ENCODE measurements at regions not wholly inside any gene's neighbourhood (a gene's known extent, or its start where the extent isn't known, plus 50 kb on each side); places are given as distances from the start of the nearest gene placed in this dataset.
"Not testable (repeated sequence)": the region's sequence is repeated elsewhere in the genome, so short reads cannot be mapped to it uniquely, and the experiment has no call there.

DNA sequence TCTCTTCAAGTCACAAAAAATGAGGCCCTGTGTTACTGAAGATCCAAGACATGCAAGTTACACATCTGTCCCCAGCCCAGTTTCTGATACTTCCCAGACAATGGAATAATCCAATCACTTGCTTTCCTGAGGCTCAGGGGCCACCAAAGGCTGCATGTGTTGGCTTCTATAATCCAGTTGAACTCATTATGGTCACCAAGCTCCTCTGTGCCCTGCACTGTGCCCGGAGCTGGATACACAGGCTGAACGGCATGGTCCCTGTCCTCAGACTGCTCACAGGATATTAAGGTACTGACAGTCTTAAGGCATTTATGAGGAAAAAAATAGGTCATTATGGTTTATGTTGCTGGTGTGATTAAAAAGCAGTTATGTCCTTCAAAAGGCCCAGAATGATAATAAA lies 117.0 kb upstream of the SYT6 start:
- no peak for DNase-seq (ENCODE audit: extremely low read depth in 1 of 2, low read depth in 1 of 2)

- DNase-seq (ENCODE audit: extremely low read depth in 1 of 2, low read depth in 1 of 2), result no peak
Measured at GRCh38 chr1:114270282-114270681, 116.6 kb upstream of the SYT6 start.

GRCh38 chr1:114269539-114269938 lies 115.9 kb upstream of the SYT6 start:
- no peak for DNase-seq (ENCODE audit: extremely low read depth in 1 of 2, low read depth in 1 of 2)

DNA sequence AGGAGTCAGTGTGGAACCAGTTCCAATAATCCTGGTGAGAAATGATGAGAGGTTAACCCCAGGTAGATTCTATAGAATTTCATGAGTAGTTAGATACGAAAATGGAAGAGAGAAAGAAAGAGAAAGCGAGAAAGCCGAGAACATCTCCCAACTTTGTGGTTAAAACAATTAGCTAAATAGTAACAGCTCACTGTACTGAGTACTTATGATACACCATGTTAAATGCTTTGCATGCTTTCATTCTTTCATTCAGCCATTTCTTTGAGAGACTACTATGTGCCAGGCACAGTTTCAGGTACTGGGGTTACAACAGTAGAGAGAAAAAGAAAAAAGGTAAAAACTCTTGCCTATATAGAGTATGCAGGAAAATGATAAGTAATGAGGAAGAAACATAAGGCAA lies 109.7 kb upstream of the SYT6 start:
- no peak for DNase-seq (ENCODE audit: extremely low read depth in 1 of 2, low read depth in 1 of 2)

DNA sequence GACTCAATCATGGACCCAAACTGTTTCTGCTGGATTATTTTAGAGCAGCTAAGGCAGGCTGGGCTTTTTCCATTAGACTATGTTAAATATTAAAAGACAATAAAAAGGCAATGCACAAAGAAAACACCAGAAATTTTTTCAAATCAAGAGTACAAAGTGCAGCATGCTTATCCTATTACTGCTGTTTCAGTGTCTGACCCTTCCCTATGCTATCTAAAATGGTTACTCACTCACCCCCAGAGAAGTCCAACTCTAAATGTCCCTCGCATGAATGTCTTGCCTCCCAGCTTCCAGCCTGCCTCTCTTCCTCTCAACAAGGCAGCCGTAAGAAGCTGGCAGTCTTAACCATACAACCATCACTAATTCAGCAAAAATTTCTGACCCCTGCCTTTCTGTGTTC lies 108.7 kb upstream of the SYT6 start:
- DNase-seq (ENCODE audit: extremely low read depth in 1 of 2, low read depth in 1 of 2), result no peak

- no peak for DNase-seq (ENCODE audit: extremely low read depth in 1 of 2, low read depth in 1 of 2)
Measured at GRCh38 chr1:114260805-114261484, 107.3 kb upstream of the SYT6 start.

GRCh38 chr1:114259511-114260160 lies 106.0 kb upstream of the SYT6 start:
- DNase-seq (ENCODE audit: extremely low read depth in 1 of 2, low read depth in 1 of 2), result no peak

DNA sequence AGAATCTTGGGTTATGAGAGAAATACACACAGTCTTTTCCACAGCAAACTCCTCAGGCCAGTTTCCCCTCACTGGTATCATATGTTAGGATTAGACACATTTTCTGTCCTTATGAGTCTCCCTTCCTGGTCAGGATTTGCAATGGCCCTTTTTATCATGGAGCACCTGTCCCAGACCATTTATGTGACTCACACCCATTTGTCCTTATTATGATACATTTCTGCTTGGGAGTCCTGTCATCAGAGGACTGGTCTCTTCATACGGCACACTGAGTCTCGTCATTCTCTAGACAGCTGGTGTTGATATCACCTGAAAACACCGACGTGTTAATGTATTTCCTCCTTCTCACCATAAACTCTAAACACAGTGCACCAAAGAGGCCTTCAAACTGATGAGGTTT lies 105.0 kb upstream of the SYT6 start:
- DNase-seq (ENCODE audit: extremely low read depth in 1 of 2, low read depth in 1 of 2), result no peak

GRCh38 chr1:114258074-114258473 lies 104.4 kb upstream of the SYT6 start:
- no peak for DNase-seq (ENCODE audit: extremely low read depth in 1 of 2, low read depth in 1 of 2)

DNA sequence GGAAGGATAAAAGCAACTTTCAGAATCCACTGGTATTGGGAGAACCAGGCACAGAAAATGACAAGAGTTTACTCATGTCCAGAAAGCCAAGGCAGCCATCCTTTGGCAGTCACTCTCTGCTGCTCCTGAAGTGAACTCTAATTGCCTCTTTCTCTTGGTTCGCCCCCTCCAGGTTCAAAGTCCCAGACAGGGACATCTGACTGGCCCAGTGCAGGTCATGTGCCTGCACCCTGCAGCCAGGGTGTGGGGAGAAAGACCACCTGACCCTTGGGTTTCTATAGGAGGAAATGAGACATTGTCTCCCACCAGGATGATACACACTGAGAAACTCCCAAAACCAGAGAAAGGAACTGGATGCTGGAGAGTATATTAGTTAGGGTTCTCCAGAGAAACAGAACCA lies 103.9 kb upstream of the SYT6 start:
- no peak for DNase-seq (ENCODE audit: extremely low read depth in 1 of 2, low read depth in 1 of 2)

DNA sequence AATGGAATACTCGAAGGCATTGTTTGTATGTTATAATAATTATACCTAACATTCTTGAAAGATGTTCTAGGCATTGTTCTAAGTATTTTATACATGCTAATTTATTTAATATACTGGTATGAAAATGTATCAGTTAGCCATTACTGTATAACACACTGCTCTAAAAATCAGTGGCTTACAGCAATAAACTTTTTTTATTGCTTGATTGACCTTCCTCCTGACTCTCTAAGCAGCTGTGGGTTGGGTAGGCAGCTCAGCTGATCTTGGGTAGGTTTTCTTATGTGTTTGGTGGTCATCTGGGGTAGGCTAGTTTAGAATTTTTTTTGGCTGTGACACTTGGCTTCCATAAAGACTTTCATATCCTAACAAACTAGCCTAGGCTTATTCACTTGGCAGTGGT lies 100.2 kb upstream of the SYT6 start:
- no peak for DNase-seq (ENCODE audit: extremely low read depth in 1 of 2, low read depth in 1 of 2)

DNA sequence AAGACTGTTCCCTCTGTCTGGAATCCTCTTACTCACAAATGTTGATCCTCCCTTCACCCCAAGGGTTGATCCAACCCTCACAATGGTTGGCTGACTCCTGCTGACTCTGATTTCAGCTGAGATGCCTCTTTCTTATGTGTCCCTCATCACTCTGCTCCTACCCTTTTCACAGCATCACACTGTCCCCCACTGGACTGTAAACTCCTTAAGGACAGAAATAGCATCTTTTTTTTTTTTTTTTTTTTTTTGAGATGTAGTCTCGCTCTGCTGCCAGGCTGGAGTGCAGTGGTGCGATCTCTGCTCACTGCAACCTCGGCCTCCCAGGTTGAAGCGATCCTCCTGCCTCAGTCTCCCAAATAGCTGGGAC lies 97.9 kb upstream of the SYT6 start:
- DNase-seq (ENCODE audit: extremely low read depth in 1 of 2, low read depth in 1 of 2), result no peak

DNA sequence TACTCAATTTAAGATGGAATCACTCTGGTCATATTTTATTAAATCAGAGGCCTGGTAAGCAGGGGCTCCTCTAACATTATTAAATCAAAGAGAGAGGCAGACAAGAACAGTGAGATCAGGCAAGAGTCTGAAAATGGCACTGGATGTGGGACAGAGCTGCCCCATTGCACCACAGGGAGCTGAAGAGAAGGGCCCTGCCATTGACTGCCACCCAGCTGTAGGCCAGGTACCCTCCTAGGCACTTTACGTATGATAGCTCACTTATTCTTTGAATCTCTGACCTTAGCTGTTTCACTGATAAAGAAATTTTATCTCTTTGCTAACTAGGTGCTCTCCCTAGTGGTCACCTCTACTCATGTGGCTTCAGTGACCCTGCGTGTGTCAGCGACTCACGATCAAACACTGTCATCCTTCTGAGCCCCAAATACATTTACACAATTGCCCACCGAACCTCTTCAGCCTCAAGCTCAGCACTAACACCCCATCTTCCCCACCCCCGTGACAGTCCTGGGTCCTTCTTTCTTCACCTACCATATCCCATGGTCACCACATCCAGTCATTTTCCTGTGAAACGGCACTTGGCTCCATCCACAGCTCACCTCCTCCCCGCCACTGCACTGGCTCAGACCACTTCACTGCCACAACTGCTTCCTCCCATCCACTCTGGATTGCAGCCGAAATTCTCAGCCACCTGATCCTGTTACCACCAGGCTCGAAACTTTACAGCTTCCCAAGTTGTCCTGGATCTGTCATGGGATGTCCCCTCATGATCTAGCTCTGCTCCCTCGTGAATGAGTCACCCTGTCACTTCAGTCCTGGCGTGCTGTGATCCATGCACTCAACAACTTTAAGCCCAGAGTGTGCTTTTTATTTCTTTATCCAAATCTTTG lies 97.3 kb upstream of the SYT6 start:
- DNase-seq (ENCODE audit: extremely low read depth in 1 of 2, low read depth in 1 of 2), result no peak

DNA sequence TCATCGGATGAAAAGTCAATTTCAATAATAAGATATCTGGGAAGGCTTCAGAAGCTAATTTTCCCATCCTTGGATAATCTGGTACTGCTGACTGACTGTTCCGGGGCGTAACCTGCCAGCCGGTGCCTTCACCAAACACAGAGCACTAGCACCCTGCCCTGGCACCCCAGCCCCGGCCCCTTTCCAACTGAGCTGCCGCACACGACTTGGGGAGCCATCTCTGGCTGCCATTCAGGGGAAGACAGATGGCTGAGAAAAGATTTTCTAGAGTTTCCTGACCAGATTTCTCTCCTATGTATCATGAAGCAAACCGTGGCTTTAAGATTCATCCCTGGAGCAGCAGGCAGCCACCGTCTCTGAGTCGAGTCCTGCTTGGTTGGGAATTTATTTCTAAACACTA lies 96.0 kb upstream of the SYT6 start:
- no peak for DNase-seq (ENCODE audit: extremely low read depth in 1 of 2, low read depth in 1 of 2)

DNA sequence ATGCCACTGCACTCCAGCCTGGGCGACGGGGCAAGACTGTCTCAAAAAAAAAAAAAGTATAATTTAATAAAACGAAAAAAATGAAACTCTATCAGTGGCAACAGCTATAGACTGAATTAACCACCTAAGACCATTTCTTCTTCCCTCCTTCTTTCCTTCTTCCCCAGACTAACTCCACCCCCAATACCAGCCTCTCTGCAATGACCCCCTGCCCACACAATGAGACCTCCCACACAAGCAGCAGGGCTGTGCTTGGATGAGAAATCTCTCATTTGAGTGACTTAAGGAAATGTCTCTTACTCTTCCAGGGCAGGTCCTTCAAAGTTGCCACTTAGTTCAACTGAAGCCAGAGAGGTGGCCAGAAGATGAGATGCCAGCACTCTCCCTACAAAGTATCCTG lies 94.5 kb upstream of the SYT6 start:
- no peak for DNase-seq (ENCODE audit: extremely low read depth in 1 of 2, low read depth in 1 of 2)

- not testable (repeated sequence) for DNase-seq (ENCODE audit: extremely low read depth in 1 of 2, low read depth in 1 of 2)
Measured at GRCh38 chr1:114242531-114243210, 89.0 kb upstream of the SYT6 start.

- no peak for DNase-seq (ENCODE audit: extremely low read depth in 1 of 2, low read depth in 1 of 2)
Measured at GRCh38 chr1:114238053-114238452, 84.4 kb upstream of the SYT6 start.

DNA sequence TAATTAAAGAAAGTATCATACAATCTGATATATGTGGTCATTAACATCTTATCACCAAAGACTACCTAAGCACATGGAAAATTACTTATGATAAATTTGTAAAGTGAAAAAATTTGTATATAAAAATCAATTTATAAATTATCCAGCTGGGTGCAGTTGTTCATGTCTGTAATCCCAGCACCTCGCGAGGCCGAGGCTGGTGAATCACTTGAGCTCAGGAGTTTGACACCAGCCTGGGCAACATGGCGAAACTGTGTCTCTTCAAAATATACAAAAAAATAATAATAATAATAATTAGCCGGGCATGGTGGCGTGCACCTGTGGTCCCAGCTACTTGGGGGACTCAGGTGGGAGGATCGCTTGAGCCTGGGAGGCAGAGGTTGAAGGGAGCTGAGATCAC lies 82.8 kb upstream of the SYT6 start:
- DNase-seq (ENCODE audit: extremely low read depth in 1 of 2, low read depth in 1 of 2), result no peak

- no peak for DNase-seq (ENCODE audit: extremely low read depth in 1 of 2, low read depth in 1 of 2)
Measured at GRCh38 chr1:114235960-114236359, 82.3 kb upstream of the SYT6 start.

DNA sequence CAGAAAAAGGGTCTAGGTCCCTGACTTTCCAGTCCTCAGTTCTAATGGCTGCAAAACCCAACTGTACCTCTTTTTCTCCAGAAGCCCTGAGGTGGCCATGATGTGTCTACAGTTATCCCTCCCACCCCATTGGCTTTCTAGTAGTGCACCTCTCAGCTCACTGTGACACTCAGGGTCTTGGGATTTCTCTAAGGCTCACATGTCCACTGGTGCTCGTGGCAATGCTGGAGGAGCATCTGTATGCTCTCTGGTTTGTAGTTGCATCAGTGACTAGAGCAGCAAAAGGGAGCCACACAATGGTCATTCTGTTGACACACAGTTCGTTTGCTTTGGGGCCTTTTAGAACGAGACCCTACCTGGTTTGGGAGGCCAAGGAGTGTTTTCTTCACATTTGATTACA lies 81.6 kb upstream of the SYT6 start:
- DNase-seq (ENCODE audit: extremely low read depth in 1 of 2, low read depth in 1 of 2), result no peak

GRCh38 chr1:114234408-114235124 lies 80.9 kb upstream of the SYT6 start:
- DNase-seq (ENCODE audit: extremely low read depth in 1 of 2, low read depth in 1 of 2), result no peak
